PC-9 (cell line): ENCODE measurements at regions not wholly inside any gene's neighbourhood (a gene's known extent, or its start where the extent isn't known, plus 50 kb on each side); places are given as distances from the start of the nearest gene placed in this dataset.

Experiments
- EZH2 ChIP-seq: fragments of 200-600 bp; sonication (generic); IDR thresholded peaks from 2 replicates; pipeline ENCODE4 v1.8.0; 2017; ENCODE audit warnings: antibody characterized with exemption, low read depth
- TF ChIP-seq, protein P1 (sequence below): fragments of 200-600 bp; sonication (generic); conservative IDR thresholded peaks from 2 replicates; pipeline ENCODE4 v1.6.1; 2017; ENCODE audit warnings: mixed run types, antibody characterized with exemption, mild to moderate bottlenecking, moderate library complexity

DNA sequence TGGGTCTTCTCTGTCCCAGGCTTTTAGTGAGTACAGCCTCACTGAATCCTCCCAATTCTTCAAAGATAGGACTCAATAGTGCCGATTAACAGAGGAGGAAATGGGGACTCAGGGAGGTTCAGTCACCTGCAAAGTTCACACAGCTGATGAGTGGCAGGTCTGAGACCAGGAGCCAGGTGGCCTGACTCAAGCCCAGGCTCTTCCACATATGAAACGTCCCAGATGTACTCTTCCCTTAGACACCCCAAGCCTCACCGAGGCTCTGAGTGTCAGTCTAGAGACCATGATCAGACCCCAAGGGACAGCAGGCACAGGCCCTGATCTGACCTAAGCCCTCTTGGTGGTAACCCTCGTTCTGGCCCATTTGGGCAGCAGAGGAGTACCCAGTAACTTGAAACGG, 115.2 kb downstream of the INHBB start:
- TF ChIP-seq EZH2: no peak
- TF ChIP-seq, protein P1, sequence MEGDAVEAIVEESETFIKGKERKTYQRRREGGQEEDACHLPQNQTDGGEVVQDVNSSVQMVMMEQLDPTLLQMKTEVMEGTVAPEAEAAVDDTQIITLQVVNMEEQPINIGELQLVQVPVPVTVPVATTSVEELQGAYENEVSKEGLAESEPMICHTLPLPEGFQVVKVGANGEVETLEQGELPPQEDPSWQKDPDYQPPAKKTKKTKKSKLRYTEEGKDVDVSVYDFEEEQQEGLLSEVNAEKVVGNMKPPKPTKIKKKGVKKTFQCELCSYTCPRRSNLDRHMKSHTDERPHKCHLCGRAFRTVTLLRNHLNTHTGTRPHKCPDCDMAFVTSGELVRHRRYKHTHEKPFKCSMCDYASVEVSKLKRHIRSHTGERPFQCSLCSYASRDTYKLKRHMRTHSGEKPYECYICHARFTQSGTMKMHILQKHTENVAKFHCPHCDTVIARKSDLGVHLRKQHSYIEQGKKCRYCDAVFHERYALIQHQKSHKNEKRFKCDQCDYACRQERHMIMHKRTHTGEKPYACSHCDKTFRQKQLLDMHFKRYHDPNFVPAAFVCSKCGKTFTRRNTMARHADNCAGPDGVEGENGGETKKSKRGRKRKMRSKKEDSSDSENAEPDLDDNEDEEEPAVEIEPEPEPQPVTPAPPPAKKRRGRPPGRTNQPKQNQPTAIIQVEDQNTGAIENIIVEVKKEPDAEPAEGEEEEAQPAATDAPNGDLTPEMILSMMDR: no peak
